BE2C (cell line): ENCODE measurements at regions not wholly inside any gene's neighbourhood (a gene's known extent, or its start where the extent isn't known, plus 50 kb on each side); places are given as distances from the start of the nearest gene placed in this dataset.
"Not testable (repeated sequence)": the region's sequence is repeated elsewhere in the genome, so short reads cannot be mapped to it uniquely, and the experiment has no call there.

Experiments
- DNase-seq: peaks from one replicate; pipeline ENCODE4 v3.0.0-alpha.2; 2020
- H3K27me3 ChIP-seq: fragments of 250-450 bp; sonication (Bioruptor Pico); 2 replicates; pipeline ENCODE4 v1.5.1; 2020; ENCODE audit warnings: mild to moderate bottlenecking
- H3K36me3 ChIP-seq: fragments of 250-450 bp; sonication (Bioruptor Pico); 2 replicates; pipeline ENCODE4 v1.5.1; 2020; ENCODE audit warnings: mild to moderate bottlenecking
- H3K4me1 ChIP-seq: fragments of 250-450 bp; sonication (Bioruptor Pico); 2 replicates; pipeline ENCODE4 v1.5.1; 2020
- H3K4me3 ChIP-seq: 2 replicates; pipeline ENCODE4 v1.5.1; 2011; ENCODE audit warnings: low read depth, low read length
- H3K9me3 ChIP-seq: fragments of 250-450 bp; sonication (Bioruptor Pico); 2 replicates; pipeline ENCODE4 v1.5.1; 2020
- TF ChIP-seq, protein P1 (sequence below): IDR thresholded peaks from 2 replicates; pipeline ENCODE4 v1.5.1; 2012; ENCODE audit warnings: mild to moderate bottlenecking, low read depth, low read length

GRCh38 chr17:55925440-55925839 is 174.6 kb downstream of the PCTP start:
- no peak overlapping the region for H3K4me3 ChIP-seq
- no peaks in the 10 kb centered on the region; the same call in 1 of the 2 replicates for H3K27me3 ChIP-seq
- TF ChIP-seq, protein P1, sequence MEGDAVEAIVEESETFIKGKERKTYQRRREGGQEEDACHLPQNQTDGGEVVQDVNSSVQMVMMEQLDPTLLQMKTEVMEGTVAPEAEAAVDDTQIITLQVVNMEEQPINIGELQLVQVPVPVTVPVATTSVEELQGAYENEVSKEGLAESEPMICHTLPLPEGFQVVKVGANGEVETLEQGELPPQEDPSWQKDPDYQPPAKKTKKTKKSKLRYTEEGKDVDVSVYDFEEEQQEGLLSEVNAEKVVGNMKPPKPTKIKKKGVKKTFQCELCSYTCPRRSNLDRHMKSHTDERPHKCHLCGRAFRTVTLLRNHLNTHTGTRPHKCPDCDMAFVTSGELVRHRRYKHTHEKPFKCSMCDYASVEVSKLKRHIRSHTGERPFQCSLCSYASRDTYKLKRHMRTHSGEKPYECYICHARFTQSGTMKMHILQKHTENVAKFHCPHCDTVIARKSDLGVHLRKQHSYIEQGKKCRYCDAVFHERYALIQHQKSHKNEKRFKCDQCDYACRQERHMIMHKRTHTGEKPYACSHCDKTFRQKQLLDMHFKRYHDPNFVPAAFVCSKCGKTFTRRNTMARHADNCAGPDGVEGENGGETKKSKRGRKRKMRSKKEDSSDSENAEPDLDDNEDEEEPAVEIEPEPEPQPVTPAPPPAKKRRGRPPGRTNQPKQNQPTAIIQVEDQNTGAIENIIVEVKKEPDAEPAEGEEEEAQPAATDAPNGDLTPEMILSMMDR, result no peak
- H3K9me3 ChIP-seq, result no peaks in the 10 kb centered on the region
- no peaks in the 10 kb centered on the region for H3K36me3 ChIP-seq
- no peaks in the 10 kb centered on the region for H3K4me1 ChIP-seq
- no peak for DNase-seq

- Histone ChIP-seq H3K9me3 (no peaks in the 10 kb centered on the region), H3K4me3 (no peak overlapping the region), H3K27me3 (no peaks in the 10 kb centered on the region; the same call in 1 of the 2 replicates), H3K4me1 (no peaks in the 10 kb centered on the region), H3K36me3 (no peaks in the 10 kb centered on the region)
- no peak for DNase-seq
- TF ChIP-seq, protein P1, result no peak
Observed at GRCh38 chr17:55926276-55926990, 175.6 kb downstream of the PCTP start.

GRCh38 chr17:55930291-55930809 is 179.5 kb downstream of the PCTP start:
- TF ChIP-seq, protein P1, result no peak
- DNase-seq, result no peak
- H3K9me3 ChIP-seq, result no peaks in the 10 kb centered on the region
- 0 out of 2 replicates have a peak, but pooled peaks cover 3% of the 10 kb centered on the region for H3K27me3 ChIP-seq
- H3K4me1 ChIP-seq, result no peaks in the 10 kb centered on the region
- H3K36me3 ChIP-seq, result no peaks in the 10 kb centered on the region
- no peak overlapping the region for H3K4me3 ChIP-seq

- H3K4me1 ChIP-seq, result no peaks in the 10 kb centered on the region
- no peaks in the 10 kb centered on the region for H3K36me3 ChIP-seq
- DNase-seq, result no peak
- H3K27me3 ChIP-seq, result peaks cover 6% of the 10 kb centered on the region; the same call in 1 of the 2 replicates
- TF ChIP-seq, protein P1, result no peak
- H3K4me3 ChIP-seq, result no peak overlapping the region
- H3K9me3 ChIP-seq, result no peaks in the 10 kb centered on the region
Observed at GRCh38 chr17:55931446-55931845, 180.6 kb downstream of the PCTP start.

GRCh38 chr17:55932973-55933372 is 182.1 kb downstream of the PCTP start:
- Histone ChIP-seq H3K9me3 (no peaks in the 10 kb centered on the region), H3K36me3 (no peaks in the 10 kb centered on the region), H3K4me3 (no peak overlapping the region), H3K27me3 (peaks cover 6% of the 10 kb centered on the region; the same call in 1 of the 2 replicates), H3K4me1 (no peaks in the 10 kb centered on the region)
- DNase-seq, result no peak
- TF ChIP-seq, protein P1, result no peak

GRCh38 chr17:55939181-55939810 is 188.4 kb downstream of the PCTP start:
- H3K27me3 ChIP-seq, H3K9me3 ChIP-seq, H3K4me3 ChIP-seq, H3K36me3 ChIP-seq, H3K4me1 ChIP-seq, DNase-seq: not testable (repeated sequence)
